CD14-positive monocyte (primary cell): ENCODE measurements at regions not wholly inside any gene's neighbourhood (a gene's known extent, or its start where the extent isn't known, plus 50 kb on each side); places are given as distances from the start of the nearest gene placed in this dataset.

ENCODE experiments used
- DNase-seq, 3 donors: peaks; one replicate each; pipeline ENCODE4 v3.0.0-alpha.2; 2011 to 2022
- H2AFZ ChIP-seq: 2 replicates; pipeline ENCODE4 v1.6.0; 2012; ENCODE audit warnings: mild to moderate bottlenecking, low read depth, low read length, inconsistent platforms; ENCODE audit not compliant: insufficient read depth, poor library complexity, severe bottlenecking
- H3K27ac ChIP-seq, 2 donors: 1 replicate in 1 of 2; 2 replicates in 1 of 2; pipeline ENCODE4 v1.5.1; 2012 to 2013; ENCODE audit warnings: low read length in 2 of 2, control low read depth in 1 of 2, inconsistent platforms in 1 of 2, low read depth in 1 of 2, mild to moderate bottlenecking in 1 of 2
- H3K27me3 ChIP-seq, 2 donors: one replicate each; pipeline versions ENCODE4 v1.6.0 to v1.6.1; 2011 to 2013; ENCODE audit warnings: low read length in 2 of 2; ENCODE audit not compliant: control insufficient read depth in 2 of 2, insufficient read depth in 2 of 2
- H3K36me3 ChIP-seq, 2 donors: replicated peaks in 1 of 2; 1 replicate in 1 of 2; 2 replicates in 1 of 2; pipeline versions ENCODE4 v1.5.1 to v1.6.1; 2012 to 2013; ENCODE audit warnings: low read length in 2 of 2, control low read depth in 1 of 2, inconsistent platforms in 1 of 2, mild to moderate bottlenecking in 1 of 2; ENCODE audit not compliant: insufficient read depth in 2 of 2, control insufficient read depth in 1 of 2
- H3K4me1 ChIP-seq, 2 donors: 1 replicate in 1 of 2; 2 replicates in 1 of 2; pipeline versions ENCODE4 v1.5.1 to v1.6.1; 2012 to 2013; ENCODE audit warnings: low read length in 2 of 2, control low read depth in 1 of 2, inconsistent platforms in 1 of 2, mild to moderate bottlenecking in 1 of 2, moderate library complexity in 1 of 2; ENCODE audit not compliant: insufficient read depth in 2 of 2, control insufficient read depth in 1 of 2
- H3K4me2 ChIP-seq: replicated peaks from 2 replicates; pipeline ENCODE3; 2012; ENCODE audit warnings: low read length, moderate library complexity, mild to moderate bottlenecking; ENCODE audit not compliant: poor library complexity, severe bottlenecking; ENCODE audit errors: extremely low read depth
- H3K4me3 ChIP-seq, 3 experiments: fragments of 200-600 bp in 1 of 3; sonication (generic) in 1 of 3; replicated peaks in 1 of 3; 1 replicate in 2 of 3; 2 replicates in 1 of 3; pipeline ENCODE4 v1.5.1; 2011 to 2013; ENCODE audit warnings: low read length in 3 of 3, mild to moderate bottlenecking in 3 of 3, control low read depth in 2 of 3, low read depth in 2 of 3, inconsistent platforms in 1 of 3, moderate library complexity in 1 of 3
- H3K79me2 ChIP-seq: 2 replicates; pipeline ENCODE4 v1.6.0; 2012; ENCODE audit warnings: mild to moderate bottlenecking, control low read depth, inconsistent platforms, low read length, moderate library complexity; ENCODE audit not compliant: insufficient read depth
- H3K9ac ChIP-seq: 2 replicates; pipeline ENCODE4 v1.6.0; 2017; ENCODE audit warnings: low read length, mild to moderate bottlenecking; ENCODE audit not compliant: insufficient read depth, poor library complexity, severe bottlenecking
- H3K9me3 ChIP-seq, 2 donors: replicated peaks in 1 of 2; 1 replicate in 1 of 2; 2 replicates in 1 of 2; pipeline versions ENCODE4 v1.5.1 to v1.6.1; 2012 to 2013; ENCODE audit warnings: low read length in 2 of 2, control low read depth in 1 of 2; ENCODE audit not compliant: control insufficient read depth in 1 of 2, insufficient read depth in 1 of 2
- H4K20me1 ChIP-seq: 2 replicates; pipeline ENCODE4 v1.6.0; 2012; ENCODE audit warnings: mild to moderate bottlenecking, low read length, control low read depth, moderate library complexity; ENCODE audit not compliant: insufficient read depth
- H3K27ac Mint-ChIP-seq, 7 donors: one replicate each; pipeline ENCODE4 v1.8.0; 2020; ENCODE audit warnings: mild to moderate bottlenecking in 7 of 7, mixed read lengths in 7 of 7, moderate library complexity in 6 of 7, inconsistent platforms in 2 of 7
- H3K27me3 Mint-ChIP-seq, 3 donors: one replicate each; pipeline ENCODE4 v1.8.0; 2021 to 2022; ENCODE audit warnings: low read depth in 3 of 3, mild to moderate bottlenecking in 3 of 3, mixed read lengths in 3 of 3, moderate library complexity in 3 of 3, inconsistent platforms in 1 of 3
- H3K36me3 Mint-ChIP-seq, 2 donors: one replicate each; pipeline ENCODE4 v1.8.0; 2020; ENCODE audit warnings: mixed read lengths in 2 of 2, inconsistent platforms in 1 of 2, mild to moderate bottlenecking in 1 of 2
- H3K4me1 Mint-ChIP-seq: one replicate; pipeline ENCODE4 v1.8.0; 2020; ENCODE audit warnings: mild to moderate bottlenecking, mixed read lengths
- H3K4me3 Mint-ChIP-seq, 2 donors: one replicate each; pipeline ENCODE4 v1.8.0; 2020; ENCODE audit warnings: mild to moderate bottlenecking in 2 of 2, mixed read lengths in 2 of 2, moderate library complexity in 1 of 2
- H3K9me3 Mint-ChIP-seq, 7 donors: one replicate each; pipeline ENCODE4 v1.8.0; 2020 to 2022; ENCODE audit warnings: mixed read lengths in 7 of 7, mild to moderate bottlenecking in 6 of 7, moderate library complexity in 6 of 7, inconsistent platforms in 2 of 7
- CTCF ChIP-seq: fragments of 200-600 bp; IDR thresholded peaks from one replicate; pipeline ENCODE4 v1.8.0; 2022; ENCODE audit warnings: antibody characterized with exemption, mild to moderate bottlenecking
- WGBS: methylation state at CpG from one replicate; pipeline ENCODE4 v1.1.5; 2013; ENCODE audit warnings: missing lambda C conversion rate; ENCODE audit not compliant: insufficient coverage; 5-methylcytosine and 5-hydroxymethylcytosine counted together
- intact Hi-C, 2 donors: fragments of 100-400 bp; cut with micrococcal nuclease; formaldehyde crosslinking; loops; one replicate each; pipeline versions ENCODE4 v1.15.0 to v1.15.1; 2023

DNA sequence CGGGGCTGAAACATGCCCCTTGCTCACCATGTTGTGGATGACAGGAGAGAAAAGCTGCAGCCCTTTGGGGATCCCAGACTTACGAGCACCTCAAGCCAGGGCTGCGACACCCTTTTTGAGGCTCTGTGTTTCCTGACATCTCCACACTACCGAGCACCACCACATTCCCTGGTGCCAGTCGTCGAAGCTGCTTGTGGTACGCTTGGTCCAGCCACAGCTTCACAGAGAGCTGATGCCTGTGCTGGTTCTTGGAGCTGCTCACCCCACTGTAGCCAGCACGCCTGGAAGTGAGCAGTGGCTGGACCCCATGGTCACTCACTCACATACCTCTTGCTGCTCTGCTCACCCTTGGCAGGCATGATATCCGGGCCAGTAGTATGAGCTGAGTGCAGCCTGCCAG is 367.5 kb downstream of the SLITRK6 start:
- H3K36me3 ChIP-seq, result no peaks in the 10 kb centered on the region
- no peaks in the 10 kb centered on the region for H3K79me2 ChIP-seq
- no peaks in the 10 kb centered on the region for H3K4me1 ChIP-seq
- Mint-ChIP-seq H3K27ac (no peak overlapping the region), H3K36me3 (no peaks in the 10 kb centered on the region), H3K4me3 (no peak overlapping the region), H3K4me1 (no peaks in the 10 kb centered on the region), H3K9me3 (peaks cover 0 to 10% (median 6%) of the 10 kb centered on the region in 7 donors), H3K27me3 (no peaks in the 10 kb centered on the region)
- no peaks in the 10 kb centered on the region for H3K27me3 ChIP-seq
- peaks cover 17% of the 10 kb centered on the region in 2 donors for H3K9me3 ChIP-seq
- no peak overlapping the region for H3K27ac ChIP-seq
- no peak overlapping the region for H3K9ac ChIP-seq
- no peak overlapping the region for H3K4me2 ChIP-seq
- intact Hi-C loops, result no loop called here
- no peaks in the 10 kb centered on the region for H4K20me1 ChIP-seq
- 86% methylated on average over 9 of the region's 9 CpGs for WGBS
- no peak for TF ChIP-seq CTCF
- H3K4me3 ChIP-seq, result no peak overlapping the region
- DNase-seq, result peak in 1 of 3 donors; percentile 2
- H2AFZ ChIP-seq, result no peak overlapping the region

- H3K27ac ChIP-seq, result no peak overlapping the region
- no peak overlapping the region for H3K4me2 ChIP-seq
- H3K4me3 Mint-ChIP-seq, result no peak overlapping the region
- H3K4me1 Mint-ChIP-seq, result no peaks in the 10 kb centered on the region
- no peak for TF ChIP-seq CTCF
- no peaks in the 10 kb centered on the region for H3K36me3 ChIP-seq
- no peaks in the 10 kb centered on the region for H4K20me1 ChIP-seq
- no peaks in the 10 kb centered on the region for H3K27me3 Mint-ChIP-seq
- H2AFZ ChIP-seq, result no peak overlapping the region
- H3K4me3 ChIP-seq, result no peak overlapping the region
- 88% methylated on average over 1 of the region's 1 CpG for WGBS
- H3K79me2 ChIP-seq, result no peaks in the 10 kb centered on the region
- H3K27ac Mint-ChIP-seq, result no peak overlapping the region
- no peaks in the 10 kb centered on the region for H3K27me3 ChIP-seq
- no peak for DNase-seq
- no peaks in the 10 kb centered on the region for H3K4me1 ChIP-seq
- H3K9me3 ChIP-seq, result peaks cover 17% of the 10 kb centered on the region in 2 donors
- peaks cover 0 to 13% (median 7%) of the 10 kb centered on the region in 7 donors for H3K9me3 Mint-ChIP-seq
- H3K9ac ChIP-seq, result no peak overlapping the region
- intact Hi-C loops, result no loop called here
- H3K36me3 Mint-ChIP-seq, result no peaks in the 10 kb centered on the region
These were observed 368.9 kb downstream of the SLITRK6 start for GRCh38 chr13:85430216-85430794.
